ENCODE measurements at regions not wholly inside any gene's neighbourhood (a gene's known extent, or its start where the extent isn't known, plus 50 kb on each side); places are given as distances from the start of the nearest gene placed in this dataset.

DNA sequence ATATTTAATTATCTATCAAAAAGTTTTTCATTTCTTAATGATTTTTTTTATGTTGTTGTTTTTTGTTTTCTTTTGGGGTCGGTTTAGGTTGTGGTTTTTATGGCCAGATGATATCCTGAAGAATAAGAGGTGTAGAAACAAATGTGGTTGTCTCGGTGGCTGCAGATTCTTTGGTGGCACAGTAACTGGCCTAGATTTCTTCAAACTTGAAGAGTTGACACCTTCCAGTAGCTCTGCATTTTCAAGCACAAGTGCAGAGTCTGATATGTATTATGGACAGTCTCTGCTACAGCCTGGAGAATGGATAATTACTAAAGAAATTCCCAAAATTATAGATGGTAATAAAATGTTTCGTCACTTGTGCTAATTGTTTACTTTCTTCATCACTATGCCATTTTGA is 82.6 kb downstream of the BLTP1 start:
- ATAC-seq (no peak), DNase-seq (no peak)
- Mint-ChIP-seq H3K27me3 (no peaks in the 10 kb centered on the region), H3K9me3 (no peaks in the 10 kb centered on the region), H3K36me3 (ENCODE audit: low read depth) (peaks cover 19% of the 10 kb centered on the region), H3K4me3 (no peak overlapping the region), H3K4me1 (ENCODE audit: low read depth) (peaks cover 8% of the 10 kb centered on the region), H3K27ac (no peak overlapping the region)
- ChIA-PET CTCF (interaction anchor here (1.2 kb wide), 1 partner anchor 289 kb away, joined by 3 read pairs; no protein-coding TSS in a partner anchor), POLR2A (interaction anchor here (0.8 kb wide), 1 partner anchor 468 kb away, joined by 3 read pairs; no protein-coding TSS in a partner anchor)
- TF ChIP-seq, protein P1, sequence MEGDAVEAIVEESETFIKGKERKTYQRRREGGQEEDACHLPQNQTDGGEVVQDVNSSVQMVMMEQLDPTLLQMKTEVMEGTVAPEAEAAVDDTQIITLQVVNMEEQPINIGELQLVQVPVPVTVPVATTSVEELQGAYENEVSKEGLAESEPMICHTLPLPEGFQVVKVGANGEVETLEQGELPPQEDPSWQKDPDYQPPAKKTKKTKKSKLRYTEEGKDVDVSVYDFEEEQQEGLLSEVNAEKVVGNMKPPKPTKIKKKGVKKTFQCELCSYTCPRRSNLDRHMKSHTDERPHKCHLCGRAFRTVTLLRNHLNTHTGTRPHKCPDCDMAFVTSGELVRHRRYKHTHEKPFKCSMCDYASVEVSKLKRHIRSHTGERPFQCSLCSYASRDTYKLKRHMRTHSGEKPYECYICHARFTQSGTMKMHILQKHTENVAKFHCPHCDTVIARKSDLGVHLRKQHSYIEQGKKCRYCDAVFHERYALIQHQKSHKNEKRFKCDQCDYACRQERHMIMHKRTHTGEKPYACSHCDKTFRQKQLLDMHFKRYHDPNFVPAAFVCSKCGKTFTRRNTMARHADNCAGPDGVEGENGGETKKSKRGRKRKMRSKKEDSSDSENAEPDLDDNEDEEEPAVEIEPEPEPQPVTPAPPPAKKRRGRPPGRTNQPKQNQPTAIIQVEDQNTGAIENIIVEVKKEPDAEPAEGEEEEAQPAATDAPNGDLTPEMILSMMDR (IDR thresholded peaks at IDR 0.05) = no peak
- intact Hi-C loops (cut with micrococcal nuclease) = no loop called here

DNA sequence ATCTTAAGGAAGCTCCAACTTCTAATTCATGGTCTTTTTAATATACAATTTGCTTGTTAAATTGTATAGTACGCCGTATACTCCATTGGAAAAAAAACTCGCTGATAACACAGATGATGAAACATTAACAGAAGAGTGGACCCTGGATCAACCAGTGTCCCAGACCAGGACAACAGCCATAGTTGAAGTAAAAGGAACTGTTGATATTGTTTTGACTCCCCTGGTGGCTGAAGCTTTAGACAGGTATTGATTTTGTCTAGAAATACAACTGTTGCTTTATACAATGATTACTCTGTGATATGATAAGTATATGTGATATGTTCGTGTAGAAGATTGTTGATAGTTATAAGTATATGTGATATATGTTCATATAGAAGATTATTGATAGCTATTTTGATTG is 91.7 kb downstream of the BLTP1 start:
- TF ChIP-seq, protein P1 (IDR thresholded peaks at IDR 0.05) = no peak
- ChIA-PET POLR2A (no interaction called here), CTCF (no interaction called here)
- Mint-ChIP-seq H3K27ac (no peak overlapping the region), H3K36me3 (ENCODE audit: low read depth) (peaks cover 16% of the 10 kb centered on the region), H3K27me3 (no peaks in the 10 kb centered on the region), H3K4me3 (no peak overlapping the region), H3K4me1 (ENCODE audit: low read depth) (no peaks in the 10 kb centered on the region), H3K9me3 (no peaks in the 10 kb centered on the region)
- intact Hi-C loops (cut with micrococcal nuclease) = no loop called here
- DNase-seq = no peak
- ATAC-seq = no peak

DNA sequence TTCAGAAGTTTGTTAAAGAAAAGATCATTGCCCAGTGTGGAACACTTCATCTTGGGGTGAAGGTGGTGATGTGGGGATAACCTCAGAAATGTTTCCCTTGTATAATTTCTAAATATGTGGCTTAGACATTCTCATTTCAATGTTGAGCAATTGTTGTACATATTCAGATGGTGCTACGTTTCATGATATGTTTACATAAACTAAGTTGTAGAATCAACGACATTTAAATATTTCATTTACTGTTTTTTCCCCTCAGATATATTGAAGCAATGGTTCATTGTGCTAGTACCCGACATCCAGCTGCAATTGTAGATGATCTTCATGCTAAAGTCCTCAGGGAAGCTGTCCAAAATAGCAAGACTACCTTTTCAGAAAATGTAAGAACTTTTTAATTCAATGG is 92.6 kb downstream of the BLTP1 start:
- ChIA-PET CTCF (interaction anchor here (1.0 to 1.5 kb wide), 2 partner anchors 333 to 345 kb away, joined by 4 to 6 read pairs; no protein-coding TSS in a partner anchor), POLR2A (no interaction called here)
- Mint-ChIP-seq H3K36me3 (ENCODE audit: low read depth) (peaks cover 13% of the 10 kb centered on the region), H3K4me1 (ENCODE audit: low read depth) (no peaks in the 10 kb centered on the region), H3K9me3 (no peaks in the 10 kb centered on the region), H3K27ac (no peak overlapping the region), H3K27me3 (no peaks in the 10 kb centered on the region), H3K4me3 (no peak overlapping the region)
- ATAC-seq (no peak), DNase-seq (no peak)
- intact Hi-C loops (cut with micrococcal nuclease) = no loop called here
- TF ChIP-seq, protein P1 (IDR thresholded peaks at IDR 0.05) = no peak

DNA sequence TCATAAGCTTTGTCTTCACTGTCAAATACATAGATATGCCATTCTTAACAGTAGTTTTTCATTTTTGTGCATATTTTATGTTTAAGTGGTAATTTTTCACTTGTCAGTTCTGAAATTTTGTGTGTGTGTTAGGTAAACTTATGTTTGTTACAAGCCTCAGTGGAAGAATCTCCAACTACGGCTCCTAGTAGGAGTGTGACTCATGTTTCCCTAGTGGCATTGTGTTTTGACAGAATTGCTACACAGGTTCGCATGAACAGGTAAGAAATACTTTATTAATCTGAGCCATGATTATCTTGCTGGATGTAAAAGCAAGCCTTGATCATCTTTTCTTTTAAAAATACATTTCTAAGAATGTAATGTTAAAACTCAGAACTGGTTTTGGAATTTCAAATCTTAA is 94.4 kb downstream of the BLTP1 start:
- Mint-ChIP-seq H3K27ac (no peak overlapping the region), H3K27me3 (no peaks in the 10 kb centered on the region), H3K4me3 (no peak overlapping the region), H3K4me1 (ENCODE audit: low read depth) (no peaks in the 10 kb centered on the region), H3K36me3 (ENCODE audit: low read depth) (peaks cover 12% of the 10 kb centered on the region), H3K9me3 (no peaks in the 10 kb centered on the region)
- ATAC-seq (no peak), DNase-seq (no peak)
- POLR2A ChIA-PET = no interaction called here
- TF ChIP-seq, protein P1 (IDR thresholded peaks at IDR 0.05) = no peak
- CTCF ChIA-PET = interaction anchor here (1.5 kb wide), 1 partner anchor 331 kb away, joined by 6 read pairs; no protein-coding TSS in a partner anchor
- intact Hi-C loops (cut with micrococcal nuclease) = no loop called here

DNA sequence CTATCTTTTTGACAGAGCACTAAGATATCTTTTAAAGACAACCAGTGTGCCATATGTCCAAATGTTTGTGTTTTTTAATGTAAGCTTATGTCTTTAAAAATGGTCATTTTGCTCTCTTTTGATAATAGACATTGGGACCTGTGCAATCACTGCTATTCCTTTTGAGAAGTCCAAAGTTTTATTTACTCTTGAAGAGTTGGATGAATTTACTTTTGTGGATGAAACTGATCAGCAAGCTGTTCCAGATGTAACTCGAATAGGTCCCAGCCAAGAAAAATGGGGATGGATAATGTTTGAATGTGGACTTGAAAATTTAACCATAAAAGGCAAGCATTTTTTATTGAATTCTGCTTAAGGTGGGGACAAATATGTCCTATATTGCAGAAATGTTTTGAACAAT is 97.2 kb downstream of the BLTP1 start:
- DNase-seq (no peak), ATAC-seq (no peak)
- CTCF ChIA-PET = interaction anchor here (0.8 kb wide), 1 partner anchor 329 kb away, joined by 3 read pairs; no protein-coding TSS in a partner anchor
- intact Hi-C loops (cut with micrococcal nuclease) = no loop called here
- Mint-ChIP-seq H3K4me1 (ENCODE audit: low read depth) (no peaks in the 10 kb centered on the region), H3K4me3 (no peak overlapping the region), H3K9me3 (no peaks in the 10 kb centered on the region), H3K27ac (no peak overlapping the region), H3K27me3 (no peaks in the 10 kb centered on the region), H3K36me3 (ENCODE audit: low read depth) (peaks cover 20% of the 10 kb centered on the region)
- TF ChIP-seq, protein P1 (IDR thresholded peaks at IDR 0.05) = no peak
- POLR2A ChIA-PET = interaction anchor here (0.7 kb wide), 1 partner anchor 249 kb away, joined by 4 read pairs; no protein-coding TSS in a partner anchor
